Stimulated activated CD8-positive, alpha-beta memory T cell treated with anti-CD3 and anti-CD28 coated beads, Interleukin-15, amount 100 ng/mL, for 4 hours (primary cell): ENCODE measurements at regions not wholly inside any gene's neighbourhood (a gene's known extent, or its start where the extent isn't known, plus 50 kb on each side); places are given as distances from the start of the nearest gene placed in this dataset.

ENCODE experiments used
- DNase-seq, 2 donors: peaks; one replicate each; pipeline ENCODE4 v3.0.0-alpha.2; 2020; ENCODE audit warnings: low read depth in 2 of 2

DNA sequence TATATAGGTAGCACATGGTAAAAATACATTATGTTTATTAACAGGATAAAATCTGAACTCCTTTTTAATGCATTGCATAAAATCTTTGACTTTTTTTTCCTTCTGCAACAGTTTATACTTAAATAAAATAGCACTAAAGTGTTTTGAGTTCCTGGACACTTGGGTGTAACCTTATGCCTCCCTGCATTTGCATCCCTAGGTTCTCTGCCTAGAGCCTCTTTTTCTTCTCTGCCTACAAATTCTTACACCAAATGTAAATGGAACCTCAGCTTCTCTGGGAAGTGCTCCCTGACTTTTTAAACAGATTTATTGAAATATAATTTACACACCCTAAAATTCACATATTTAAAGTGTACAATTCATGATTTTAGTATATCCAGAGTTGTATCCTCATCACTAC, 1017.6 kb downstream of the CNTNAP5 start:
- DNase-seq, result no peak

DNA sequence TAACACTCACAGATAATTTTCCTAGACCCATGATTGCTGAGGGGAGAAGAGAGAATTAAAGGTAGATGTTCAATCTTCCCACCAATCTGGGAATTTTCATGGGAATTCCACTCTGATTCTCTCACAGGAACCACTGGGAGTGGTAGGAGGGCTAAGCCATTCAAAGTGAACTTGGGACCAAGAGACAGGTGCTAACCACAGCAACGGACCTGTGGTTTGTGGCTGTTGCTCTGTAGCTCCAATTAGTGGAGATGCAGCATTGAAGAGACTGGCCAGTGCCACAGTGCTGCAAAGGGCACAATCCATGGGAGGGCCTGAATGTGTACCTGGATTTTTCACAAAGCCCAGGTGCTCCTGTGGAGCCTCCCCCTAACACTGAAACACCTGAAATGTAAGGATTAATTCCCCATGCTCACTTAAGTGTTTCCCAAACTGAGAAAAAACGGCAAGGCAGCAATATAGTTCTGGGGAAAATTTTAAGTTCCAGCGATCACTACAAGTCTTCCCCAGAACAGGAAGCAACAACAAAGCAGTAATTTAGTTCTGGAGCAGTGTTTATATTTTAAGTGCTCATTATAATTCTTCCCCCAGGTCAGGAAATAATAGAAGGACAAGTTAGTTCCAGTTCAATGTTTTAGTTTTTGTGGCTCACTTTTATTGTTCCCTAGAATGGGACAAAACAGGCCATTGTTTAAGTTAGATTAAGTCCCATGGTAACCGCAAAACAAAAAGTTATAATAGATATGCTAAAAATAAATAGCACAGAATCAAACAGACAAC, 1045.8 kb downstream of the CNTNAP5 start:
- no peak for DNase-seq

- no peak for DNase-seq
Observed at GRCh38 chr2:125073440-125073839, 1048.4 kb downstream of the CNTNAP5 start.

DNA sequence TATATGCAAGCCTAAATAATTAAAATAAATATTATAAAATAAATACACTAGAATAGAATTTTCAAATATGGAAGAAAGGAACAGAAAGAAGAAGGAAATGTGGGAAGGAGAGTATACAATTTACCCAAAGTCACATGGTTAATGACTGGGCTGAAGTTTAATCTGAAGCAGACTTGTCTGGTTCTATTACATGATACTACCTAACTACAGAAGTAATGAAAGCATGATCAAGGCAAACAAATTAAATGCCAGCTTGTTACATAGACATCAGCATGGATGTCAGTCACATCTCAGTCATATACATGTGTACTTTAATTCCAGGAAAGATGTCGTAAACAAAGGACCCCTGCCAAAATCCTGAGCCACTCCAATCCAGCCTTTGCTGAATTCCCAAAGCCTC, 1060.8 kb downstream of the CNTNAP5 start:
- DNase-seq, result no peak

DNA sequence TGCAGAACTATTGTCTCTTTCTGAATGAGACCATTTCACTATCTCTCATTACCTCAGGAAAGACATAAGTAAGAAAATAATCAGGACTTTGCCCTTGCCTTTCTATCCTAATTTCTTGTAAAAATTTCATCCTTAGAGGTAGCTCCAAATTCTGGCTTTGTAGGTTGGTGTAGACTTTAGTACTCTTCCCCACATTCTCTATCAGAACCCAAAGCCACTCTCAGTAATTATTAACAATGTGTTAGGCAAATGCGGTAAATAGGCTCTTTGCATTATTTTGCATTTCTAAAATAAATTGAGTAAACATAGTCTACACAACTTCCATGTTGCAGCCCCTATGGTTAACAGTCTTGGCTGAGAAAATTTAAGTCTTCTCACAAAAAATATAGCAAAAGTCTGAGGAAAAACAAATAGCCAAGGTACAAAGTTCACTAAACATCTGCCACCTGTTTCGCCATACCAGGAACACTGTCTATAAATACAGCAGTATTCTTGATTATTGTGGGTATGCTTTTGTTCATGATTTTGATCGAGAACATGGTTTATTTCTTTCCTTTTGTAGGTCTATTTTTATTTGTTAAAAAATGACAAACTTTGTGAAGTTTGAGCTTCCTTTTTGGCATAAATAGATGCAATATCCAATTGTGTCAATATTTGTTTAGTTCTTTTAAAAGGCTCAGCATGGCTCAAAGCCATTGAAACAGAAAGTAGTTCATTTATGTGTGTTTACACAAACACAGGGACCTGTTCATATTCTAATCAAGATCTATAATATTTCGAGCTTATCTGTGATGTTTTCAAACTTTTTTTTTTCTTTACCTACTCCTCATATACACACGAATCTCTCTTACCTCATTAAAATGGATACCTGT, 1061.5 kb downstream of the CNTNAP5 start:
- DNase-seq, result no peak

DNA sequence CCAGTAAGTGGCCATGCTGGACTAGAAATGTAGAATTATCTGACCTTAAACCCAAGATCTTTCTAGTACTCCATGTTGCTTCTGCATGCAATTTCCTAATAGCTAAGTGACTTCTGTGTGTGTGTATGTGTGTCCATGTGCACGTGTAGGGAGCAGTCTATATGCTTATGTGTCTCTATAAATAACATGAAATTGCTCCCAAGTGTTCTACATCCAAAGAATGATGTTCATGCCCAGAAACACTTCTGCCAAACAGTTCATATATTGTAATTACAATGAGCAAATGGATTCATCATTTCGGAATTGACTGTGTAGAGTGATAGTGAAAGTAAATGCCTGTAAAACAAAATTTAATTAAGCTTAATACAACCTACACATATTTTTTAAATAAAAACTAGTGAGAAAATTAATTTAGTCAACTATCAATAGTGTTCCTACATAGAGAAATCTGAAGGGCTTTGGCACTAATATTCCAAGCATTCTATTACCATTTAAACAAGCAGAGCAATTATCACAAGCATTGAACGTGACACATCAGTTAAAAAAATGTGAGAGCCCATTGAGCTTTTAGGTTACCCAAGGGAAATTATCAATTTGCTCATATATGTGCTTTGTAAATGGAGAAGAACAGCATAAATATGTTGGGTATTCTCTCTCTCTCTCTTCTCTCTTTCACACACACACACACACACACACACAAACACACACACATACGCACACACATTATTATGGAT, 1067.4 kb downstream of the CNTNAP5 start:
- no peak for DNase-seq

- DNase-seq, result no peak
Observed at GRCh38 chr2:125095826-125096225, 1070.7 kb downstream of the CNTNAP5 start.

DNA sequence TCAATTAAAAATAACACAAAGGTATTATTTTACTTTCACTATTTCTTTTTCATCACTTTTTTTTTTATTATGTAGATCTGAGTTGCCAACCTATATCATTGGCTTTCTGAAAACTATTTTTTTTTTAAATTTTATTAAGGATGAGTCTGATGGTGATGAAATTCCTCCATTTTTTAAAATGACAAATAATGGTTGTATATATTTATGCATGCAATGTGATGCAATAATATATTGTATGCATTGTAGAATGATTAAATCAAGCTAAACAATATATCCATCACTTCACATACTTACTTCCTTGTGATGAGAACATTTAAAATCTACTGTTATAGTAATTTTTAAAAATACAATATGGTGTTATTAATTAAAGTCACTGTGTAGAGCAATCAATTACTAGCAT, 1081.6 kb downstream of the CNTNAP5 start:
- DNase-seq, result no peak

GRCh38 chr2:125107446-125107845, 1082.4 kb downstream of the CNTNAP5 start:
- no peak for DNase-seq

- no peak for DNase-seq
Observed at GRCh38 chr2:125108251-125108650, 1083.2 kb downstream of the CNTNAP5 start.

DNA sequence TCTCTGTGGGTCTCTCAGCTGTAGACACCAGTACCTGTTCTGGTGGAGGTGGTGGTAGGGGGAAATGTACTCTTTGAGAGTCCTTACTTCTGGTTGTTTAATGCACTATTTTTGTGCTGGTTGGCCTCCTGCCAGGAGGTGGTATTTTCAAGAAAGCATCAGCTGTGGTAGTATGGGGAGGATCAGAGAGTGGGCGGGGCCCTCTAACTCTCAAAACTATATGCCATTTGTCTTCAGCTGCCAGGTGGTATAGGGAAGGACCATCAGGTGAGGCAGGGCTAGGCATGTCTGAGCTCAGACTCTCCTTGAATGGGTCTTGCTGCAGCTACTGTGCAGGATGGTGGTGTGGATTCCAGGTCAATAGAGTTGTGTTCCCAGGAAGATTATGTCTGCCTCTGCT, 1100.8 kb downstream of the CNTNAP5 start:
- no peak for DNase-seq

DNA sequence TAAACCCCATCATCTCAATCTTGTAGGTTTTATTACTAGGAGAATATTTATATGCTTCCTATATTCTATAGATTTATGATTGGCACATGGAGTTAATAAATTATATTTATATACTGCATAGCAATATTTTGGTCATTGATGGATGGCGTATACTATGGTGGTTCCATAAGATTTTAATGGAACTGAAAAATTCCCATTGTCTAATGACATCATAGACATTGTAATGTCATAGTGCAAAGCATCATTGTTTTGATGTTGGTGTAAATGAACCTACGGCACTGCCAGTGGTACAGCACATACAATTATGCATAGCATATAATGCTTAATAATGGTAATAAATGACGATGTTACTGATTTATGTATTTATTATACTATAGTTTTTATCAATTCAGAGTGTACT, 1135.9 kb downstream of the CNTNAP5 start:
- DNase-seq, result no peak

GRCh38 chr2:125167152-125167551, 1142.1 kb downstream of the CNTNAP5 start:
- DNase-seq, result no peak

DNA sequence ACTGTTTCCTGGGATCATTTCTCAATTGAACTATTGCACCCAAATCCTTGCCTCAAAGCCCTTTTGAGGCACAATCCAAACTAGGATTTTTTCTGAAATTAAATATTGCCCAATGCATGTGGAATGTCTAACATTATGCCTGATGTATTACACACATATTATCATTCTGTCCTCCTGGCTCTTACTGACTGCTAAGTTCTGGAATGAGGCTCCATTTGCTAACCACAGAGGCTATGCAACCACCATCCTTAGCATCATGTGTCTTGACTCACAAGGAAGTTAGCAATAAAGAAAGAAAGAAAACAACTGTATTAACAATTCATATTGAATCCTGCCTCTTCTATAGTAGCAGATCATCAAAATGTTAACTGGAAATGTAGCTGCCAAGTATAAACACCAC, 1142.7 kb downstream of the CNTNAP5 start:
- DNase-seq, result no peak

DNA sequence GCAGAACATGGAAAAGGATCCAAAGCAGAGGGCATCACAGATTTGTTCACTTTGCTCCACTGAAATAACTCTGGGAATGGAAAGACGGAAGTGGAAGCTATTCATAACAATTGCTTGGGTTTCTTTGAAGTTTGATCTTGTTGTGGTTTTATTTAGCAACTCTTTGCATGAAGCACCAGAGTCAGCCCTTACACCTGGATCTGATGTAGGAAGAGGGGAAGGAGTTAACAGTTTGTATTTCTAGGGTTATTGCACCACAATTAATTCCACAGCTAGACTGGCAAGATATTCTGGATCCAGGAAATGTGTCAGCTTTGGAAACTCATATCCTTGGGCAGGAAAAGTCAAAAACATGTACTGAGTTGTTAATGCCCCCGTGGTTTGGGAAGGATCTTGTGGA, 1143.4 kb downstream of the CNTNAP5 start:
- DNase-seq, result no peak

DNA sequence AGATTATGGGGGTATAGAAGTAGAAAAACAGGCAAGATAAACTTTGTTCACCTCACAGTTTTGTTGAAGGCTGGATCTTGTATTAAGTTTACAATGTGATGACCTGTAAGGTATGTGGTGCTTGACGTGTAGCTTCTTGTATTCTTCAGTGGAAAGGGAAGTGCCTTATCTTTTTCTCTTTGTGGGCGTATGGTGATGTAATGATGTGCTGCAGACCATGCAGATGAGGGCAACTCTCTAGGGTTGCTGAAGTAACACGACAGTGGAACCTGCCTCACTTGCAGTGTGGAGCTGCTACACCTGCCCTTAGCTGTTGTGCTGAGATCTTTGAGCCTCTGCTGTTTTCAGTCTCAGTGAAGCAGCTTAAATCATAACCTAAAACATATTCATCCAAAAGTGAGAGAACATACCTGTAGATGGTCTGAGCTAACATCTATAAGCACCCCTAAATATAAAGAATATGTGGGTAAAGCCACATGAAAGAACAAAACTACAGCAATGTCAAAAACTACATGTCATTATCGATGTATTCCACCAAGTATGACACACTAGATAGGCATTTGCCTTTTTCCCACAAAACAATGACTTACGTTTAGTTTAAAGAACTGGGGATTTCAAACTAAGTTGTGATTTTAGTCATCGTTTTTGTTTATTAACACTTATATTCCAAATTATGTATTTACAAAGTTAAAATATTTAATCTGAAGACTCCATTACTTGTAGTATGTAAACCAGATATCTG, 1144.1 kb downstream of the CNTNAP5 start:
- no peak for DNase-seq

- no peak for DNase-seq
Observed at GRCh38 chr2:125169764-125170146, 1144.7 kb downstream of the CNTNAP5 start.

DNA sequence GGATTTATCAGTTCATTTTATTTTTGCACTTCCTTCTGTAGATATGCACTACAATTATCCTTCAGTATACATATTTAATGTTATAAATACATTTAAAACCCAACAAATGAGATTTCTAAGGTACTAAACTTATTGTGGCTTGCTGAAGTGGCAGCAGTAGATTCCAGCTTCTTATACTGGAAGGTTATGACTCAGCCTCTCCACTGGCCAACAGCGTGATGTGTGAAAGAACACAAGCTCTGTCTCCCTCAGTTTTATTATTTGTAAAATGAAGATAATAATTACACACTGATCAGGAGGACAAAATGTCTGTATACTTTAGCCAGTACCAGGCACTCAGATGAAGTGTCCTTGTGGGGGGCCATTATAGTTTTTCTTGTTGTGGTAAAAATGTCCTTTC, 1147.1 kb downstream of the CNTNAP5 start:
- no peak for DNase-seq

DNA sequence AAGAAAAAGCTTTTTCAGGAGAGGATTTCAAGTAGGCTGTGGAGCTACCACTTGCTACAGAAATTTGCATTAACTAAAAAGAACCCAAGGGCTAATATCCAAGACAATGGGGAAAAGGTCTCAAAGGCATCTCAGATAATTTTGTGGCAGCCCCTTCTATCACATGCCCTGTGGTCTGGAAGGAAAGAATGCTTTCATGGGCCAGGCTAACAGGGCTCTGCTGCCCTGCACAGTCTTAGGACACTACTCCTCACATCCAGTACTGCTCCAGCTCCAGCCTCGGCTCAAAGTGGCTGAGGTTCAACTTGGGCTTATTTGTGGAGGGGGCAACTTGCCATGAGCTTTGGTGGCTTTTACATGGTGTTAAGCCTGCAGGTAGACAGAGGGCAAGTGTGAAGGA, 1150.3 kb downstream of the CNTNAP5 start:
- DNase-seq, result no peak

- DNase-seq, result no peak
Observed at GRCh38 chr2:125185691-125186270, 1160.7 kb downstream of the CNTNAP5 start.

GRCh38 chr2:125207431-125207830, 1182.3 kb downstream of the CNTNAP5 start:
- DNase-seq, result no peak
